Hematopoietic multipotent progenitor cell (in vitro differentiated cells): ENCODE measurements at regions not wholly inside any gene's neighbourhood (a gene's known extent, or its start where the extent isn't known, plus 50 kb on each side); places are given as distances from the start of the nearest gene placed in this dataset.
"Not testable (repeated sequence)": the region's sequence is repeated elsewhere in the genome, so short reads cannot be mapped to it uniquely, and the experiment has no call there.

Source experiments
- DNase-seq, 3 donors: peaks; one replicate each; pipeline ENCODE4 v3.0.0-alpha.2; 2011 to 2015; ENCODE audit warnings: low read depth in 2 of 3, low spot score in 2 of 3

GRCh38 chr4:98828801-98829200, 100.1 kb downstream of the EIF4E start:
- DNase-seq = peak; percentile 7 to 24 (median 8)

DNA sequence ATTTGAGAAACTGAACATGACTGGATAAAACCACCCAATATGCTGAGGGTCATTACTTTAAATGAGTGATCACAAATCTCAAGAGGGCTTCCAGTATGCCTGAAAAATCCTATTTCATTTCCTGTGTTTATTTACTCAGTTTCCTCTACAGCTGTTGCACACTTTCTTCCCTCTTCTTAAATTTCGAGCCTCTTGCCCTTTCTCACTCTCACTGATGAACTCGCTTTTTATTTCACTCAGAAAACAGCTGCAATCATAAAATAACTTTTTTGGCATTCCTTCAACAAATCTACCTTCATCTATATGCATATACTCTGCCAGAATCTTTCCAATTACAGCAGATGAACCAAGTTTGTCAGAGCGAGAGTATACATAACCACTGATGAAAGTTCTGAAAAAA, 101.3 kb downstream of the EIF4E start:
- DNase-seq = no peak

GRCh38 chr4:98822144-98822543, 106.8 kb downstream of the EIF4E start:
- no peak for DNase-seq

DNA sequence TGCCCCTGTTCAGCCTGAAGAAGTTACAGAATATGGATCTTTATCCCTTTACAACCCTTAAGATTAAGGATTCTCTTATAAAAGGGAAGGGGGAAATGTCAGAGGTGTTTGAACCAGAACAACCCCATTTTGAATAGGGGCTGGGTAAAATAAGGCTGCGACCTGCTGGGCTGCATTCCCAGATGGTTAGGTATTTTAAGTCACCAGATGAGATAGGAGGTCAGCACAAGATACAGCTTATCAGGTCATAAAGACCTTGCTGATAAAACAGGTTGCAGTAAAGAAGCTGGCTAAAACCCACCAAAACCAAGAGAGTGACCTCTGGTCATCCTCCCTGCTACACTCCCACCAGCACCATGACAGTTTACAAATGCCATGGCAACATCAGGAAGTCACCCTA, 110.8 kb downstream of the EIF4E start:
- not testable (repeated sequence) for DNase-seq

DNA sequence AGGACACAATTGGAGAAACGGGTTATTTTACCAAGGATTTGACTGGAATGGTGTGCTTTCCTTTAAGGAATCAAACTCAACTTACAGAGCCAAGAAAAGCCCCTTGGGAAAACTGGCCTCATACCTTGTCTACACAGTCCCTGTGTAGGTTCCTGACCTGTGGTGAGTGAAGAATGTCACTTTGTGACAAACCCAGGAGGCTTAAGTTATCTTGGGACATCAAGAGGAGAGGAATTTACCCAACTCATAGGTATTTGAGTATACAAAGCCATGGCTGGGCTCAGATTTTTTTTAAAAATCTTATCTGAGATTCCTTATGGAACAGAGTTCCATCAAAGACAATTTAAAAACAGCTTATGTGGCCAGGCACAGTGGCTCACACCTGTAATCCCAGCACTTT, 112.1 kb downstream of the EIF4E start:
- no peak for DNase-seq

DNA sequence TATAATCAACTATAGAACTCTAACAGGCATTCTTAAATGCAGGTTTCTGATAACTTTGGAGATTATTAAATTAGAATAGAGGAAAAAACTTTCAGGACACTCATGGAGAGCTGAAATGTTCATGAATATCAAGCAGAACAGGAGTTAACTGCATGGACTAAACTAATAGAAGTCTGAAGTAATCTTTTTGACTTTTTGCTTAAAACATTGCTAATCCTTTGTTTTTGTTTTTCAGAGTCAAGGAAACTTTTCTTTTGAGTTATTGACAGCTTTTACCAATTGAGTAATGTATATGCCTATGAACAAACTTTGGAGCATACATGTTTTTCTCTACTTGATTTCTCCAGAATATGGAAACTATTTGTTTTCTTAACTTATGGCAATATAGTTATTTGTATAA, 112.5 kb downstream of the EIF4E start:
- no peak for DNase-seq

- DNase-seq = no peak
Measured at GRCh38 chr4:98804403-98804802, 124.5 kb downstream of the EIF4E start.

GRCh38 chr4:98803251-98803650, 125.7 kb downstream of the EIF4E start:
- no peak for DNase-seq

- DNase-seq = no peak
Measured at GRCh38 chr4:98802770-98803198, 126.1 kb downstream of the EIF4E start.

- DNase-seq = no peak
Measured at GRCh38 chr4:98801259-98801725, 127.6 kb downstream of the EIF4E start.

DNA sequence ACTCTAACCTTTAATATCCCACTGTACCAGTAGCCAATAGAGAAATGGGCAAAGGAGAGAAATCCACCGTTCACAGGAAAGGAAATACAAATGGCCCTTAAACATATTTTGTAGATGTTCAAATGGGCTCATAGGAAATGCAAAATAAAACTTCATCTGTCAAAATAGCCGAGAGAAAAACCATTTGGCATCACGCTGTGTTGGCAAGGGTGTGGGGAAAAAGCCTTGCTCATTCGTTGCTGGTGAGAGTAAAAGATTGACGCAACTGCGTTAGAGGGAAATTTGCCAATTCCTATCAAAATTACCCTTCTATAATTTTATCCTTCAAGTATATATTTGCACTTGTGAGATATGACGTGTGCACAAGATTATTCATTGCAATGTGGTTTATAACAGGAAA, 131.9 kb downstream of the EIF4E start:
- no peak for DNase-seq

DNA sequence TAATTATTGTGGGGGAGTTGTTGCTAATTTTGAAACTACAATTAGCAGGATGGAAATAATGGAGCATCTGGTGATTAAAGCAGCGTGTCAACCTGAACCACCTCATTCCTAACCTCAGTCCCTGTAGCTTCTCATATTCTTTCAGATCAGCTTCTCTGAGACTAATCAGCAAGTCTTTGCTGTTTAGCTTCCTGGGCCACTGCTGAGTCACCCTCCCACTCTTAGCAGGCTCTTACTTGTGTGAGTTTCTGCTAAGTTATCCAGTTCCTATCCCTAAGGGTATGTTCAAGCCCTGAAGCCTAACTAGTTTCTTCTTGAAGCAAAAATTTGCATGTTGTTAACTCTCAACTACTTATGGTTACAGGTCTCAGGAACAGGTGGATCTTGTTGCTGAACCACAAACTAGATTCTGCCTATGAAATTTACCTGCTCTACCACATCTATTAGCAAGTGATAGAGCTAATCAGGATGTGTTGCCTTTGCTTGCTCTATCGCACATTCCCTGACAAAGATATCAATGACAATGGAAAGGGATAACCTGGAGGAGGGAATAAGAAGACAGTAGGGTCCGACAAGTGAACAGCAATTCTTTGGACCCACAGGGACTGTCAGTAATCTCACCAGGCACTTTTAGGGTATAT, 134.2 kb downstream of the EIF4E start:
- DNase-seq = no peak

DNA sequence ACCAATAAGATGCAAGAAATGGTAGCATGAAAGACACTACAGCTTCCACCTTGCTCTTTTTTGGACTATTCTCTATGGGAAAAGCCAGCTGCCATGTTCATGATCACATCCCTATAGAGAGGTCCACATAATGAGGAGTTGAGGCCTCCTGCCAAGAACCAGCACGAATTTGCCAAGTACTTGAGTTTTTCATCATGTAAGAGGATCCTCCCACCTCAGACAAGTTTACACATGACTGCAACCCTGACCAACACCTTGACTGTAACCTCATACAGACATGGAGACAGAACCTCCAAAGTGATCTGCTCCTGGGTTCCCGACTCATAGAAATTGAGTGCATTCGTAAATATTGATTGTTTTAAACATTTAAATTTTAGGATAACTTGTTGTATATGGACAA, 135.2 kb upstream of the TSPAN5 start:
- no peak for DNase-seq

DNA sequence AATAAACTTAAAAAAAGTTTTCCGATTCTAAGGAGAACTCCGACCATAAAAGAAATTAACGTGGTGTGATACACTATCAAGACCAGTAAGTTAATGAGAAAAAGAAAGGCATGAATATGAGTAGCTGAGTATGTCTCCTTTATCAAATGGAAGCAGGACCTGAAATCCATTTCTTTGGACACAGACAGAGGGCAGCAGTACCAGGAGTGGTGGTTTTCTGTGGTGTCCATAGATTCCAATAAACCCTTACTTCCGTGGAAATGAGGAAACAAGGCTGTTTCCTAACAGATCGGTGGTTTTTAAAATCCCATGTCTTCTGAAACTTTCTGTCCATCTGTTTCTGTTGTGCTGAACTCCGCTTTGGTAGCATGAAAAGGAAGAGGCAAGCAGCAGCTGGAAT, 128.5 kb upstream of the TSPAN5 start:
- no peak for DNase-seq

DNA sequence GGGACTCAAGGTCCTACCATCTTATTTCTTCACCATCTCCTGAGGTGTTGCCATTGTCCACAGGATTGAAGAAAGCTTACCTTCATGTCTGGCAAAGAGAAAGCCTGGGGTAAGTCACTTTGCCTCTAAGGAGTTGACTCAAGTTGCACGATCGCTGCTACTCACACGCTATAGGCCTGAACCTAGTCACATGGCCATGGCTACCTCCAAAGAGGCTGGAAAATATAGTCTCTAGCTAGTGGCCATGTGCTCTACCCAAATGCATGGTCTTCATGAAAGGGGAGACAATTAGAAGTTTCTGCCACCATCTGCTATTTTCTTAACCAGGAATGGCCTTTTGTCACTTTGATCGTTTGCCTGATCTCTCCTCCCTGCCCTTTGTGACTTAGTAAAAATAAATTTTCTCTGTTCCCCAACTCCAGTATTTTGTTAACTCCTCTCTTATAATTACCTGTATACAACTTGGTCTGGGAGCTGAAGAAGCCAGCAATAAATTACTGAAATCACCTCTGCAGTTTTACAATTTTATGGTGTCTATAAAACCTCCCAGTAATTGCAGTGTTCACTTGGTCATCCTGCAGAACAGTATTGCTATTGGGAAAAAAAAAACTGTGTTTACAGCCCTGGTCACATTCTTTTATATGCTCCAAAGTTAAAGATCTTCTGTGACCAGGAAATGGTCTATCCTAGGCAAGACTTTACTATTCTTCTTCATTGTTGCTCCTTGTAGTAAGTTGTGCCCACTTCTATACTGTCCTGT, 126.7 kb upstream of the TSPAN5 start:
- no peak for DNase-seq

GRCh38 chr4:98781641-98782357, 123.4 kb upstream of the TSPAN5 start:
- no peak for DNase-seq

GRCh38 chr4:98780926-98781325, 122.5 kb upstream of the TSPAN5 start:
- no peak for DNase-seq

DNA sequence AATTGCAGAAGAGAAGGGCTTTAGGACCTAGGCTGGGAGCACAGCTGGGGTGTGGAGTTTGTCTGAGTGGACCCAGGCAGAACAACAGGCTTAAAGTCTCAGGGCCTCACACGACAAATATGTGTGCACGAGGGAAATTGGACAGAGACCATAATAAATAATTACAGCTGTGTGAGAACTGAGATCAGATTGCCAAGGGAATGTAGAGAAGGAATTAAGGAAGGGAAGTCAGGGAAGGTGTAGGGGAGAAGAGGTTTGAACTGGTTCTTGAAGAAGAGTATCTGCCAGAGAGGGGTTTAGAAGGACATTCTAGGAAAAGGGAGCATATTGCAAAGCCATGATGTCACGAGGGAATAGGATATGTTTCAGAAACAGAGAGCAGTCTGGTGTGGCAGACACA, 120.7 kb upstream of the TSPAN5 start:
- DNase-seq = no peak

GRCh38 chr4:98778206-98778605, 119.8 kb upstream of the TSPAN5 start:
- DNase-seq = no peak

DNA sequence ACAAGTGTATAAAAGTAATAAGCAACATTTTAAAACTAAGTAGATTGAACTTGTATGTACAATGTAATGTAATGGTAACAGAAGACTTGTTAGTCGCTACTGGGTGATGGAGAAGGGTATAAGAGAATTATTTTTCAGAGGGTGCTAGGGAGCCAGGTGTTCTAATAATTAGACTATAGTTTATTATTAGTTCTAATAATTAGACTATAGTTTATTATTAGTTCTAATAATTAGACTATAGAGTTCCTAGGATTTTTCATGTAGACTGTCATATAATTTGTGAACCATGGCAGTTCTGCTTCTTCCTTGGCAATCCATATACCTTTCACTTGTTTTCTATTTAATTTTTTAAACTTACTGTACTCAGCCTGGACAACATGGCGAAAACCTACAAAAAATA, 117.3 kb upstream of the TSPAN5 start:
- DNase-seq = no peak

DNA sequence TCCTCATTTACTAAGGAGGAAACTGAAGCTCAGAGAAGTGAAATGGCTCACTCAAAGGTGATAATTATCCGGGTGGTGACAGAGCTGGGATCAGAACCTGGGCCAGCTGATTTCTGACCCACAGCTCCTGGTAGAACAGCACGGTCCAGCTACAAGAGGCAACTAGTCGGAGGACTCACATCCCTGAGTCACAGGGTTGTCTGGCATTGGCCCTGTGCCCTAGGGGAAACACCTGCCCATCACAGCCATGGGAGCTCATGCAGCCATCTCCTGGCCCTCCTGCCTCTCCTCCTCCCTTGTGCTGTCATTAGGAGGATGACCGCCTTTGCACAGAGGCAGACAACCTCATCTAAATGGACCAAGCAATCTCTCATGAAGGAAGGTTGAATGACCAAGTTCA, 115.2 kb upstream of the TSPAN5 start:
- no peak for DNase-seq
